Cardiac muscle cell (in vitro differentiated cells and primary cell): ENCODE measurements at regions not wholly inside any gene's neighbourhood (a gene's known extent, or its start where the extent isn't known, plus 50 kb on each side); places are given as distances from the start of the nearest gene placed in this dataset.

Experiments used
- DNase-seq, 2 donors: peaks; one replicate each; pipeline versions ENCODE4 v3.0.0 to v3.0.0-alpha.2; 2010 to 2017; ENCODE audit warnings: low read depth in 1 of 2, low spot score in 1 of 2
- H3K27ac ChIP-seq: fragments of 200-600 bp; sonication (generic); 2 replicates; pipeline ENCODE4 v1.5.1; 2016
- H3K27me3 ChIP-seq: fragments of 200-600 bp; sonication (generic); 2 replicates; pipeline ENCODE4 v1.6.0; 2016; ENCODE audit warnings: control low read depth
- H3K36me3 ChIP-seq: fragments of 200-600 bp; sonication (generic); 2 replicates; pipeline ENCODE4 v1.5.1; 2016; ENCODE audit warnings: control low read depth
- H3K4me1 ChIP-seq: fragments of 200-600 bp; sonication (generic); 2 replicates; pipeline ENCODE4 v1.8.1; 2017; ENCODE audit warnings: low read depth, mild to moderate bottlenecking, mixed run types
- H3K4me3 ChIP-seq: fragments of 200-600 bp; sonication (generic); 2 replicates; pipeline ENCODE4 v1.5.1; 2016; ENCODE audit warnings: mild to moderate bottlenecking
- H3K9me3 ChIP-seq: fragments of 200-600 bp; sonication (generic); 2 replicates; pipeline ENCODE4 v1.5.1; 2017; ENCODE audit warnings: low read depth, mild to moderate bottlenecking, control low read depth
- TF ChIP-seq, protein P1 (sequence below): IDR thresholded peaks from 2 replicates; pipeline ENCODE4 v1.5.1; 2012; ENCODE audit warnings: low read depth, mild to moderate bottlenecking, low read length

GRCh38 chr10:21015851-21016250 lies 118.7 kb upstream of the NEBL start:
- Histone ChIP-seq H3K36me3 (no peaks in the 10 kb centered on the region), H3K4me3 (no peak overlapping the region), H3K27me3 (no peaks in the 10 kb centered on the region), H3K9me3 (no peaks in the 10 kb centered on the region), H3K4me1 (peaks cover 1% of the 10 kb centered on the region), H3K27ac (no peak overlapping the region)
- no peak for DNase-seq
- TF ChIP-seq, protein P1, sequence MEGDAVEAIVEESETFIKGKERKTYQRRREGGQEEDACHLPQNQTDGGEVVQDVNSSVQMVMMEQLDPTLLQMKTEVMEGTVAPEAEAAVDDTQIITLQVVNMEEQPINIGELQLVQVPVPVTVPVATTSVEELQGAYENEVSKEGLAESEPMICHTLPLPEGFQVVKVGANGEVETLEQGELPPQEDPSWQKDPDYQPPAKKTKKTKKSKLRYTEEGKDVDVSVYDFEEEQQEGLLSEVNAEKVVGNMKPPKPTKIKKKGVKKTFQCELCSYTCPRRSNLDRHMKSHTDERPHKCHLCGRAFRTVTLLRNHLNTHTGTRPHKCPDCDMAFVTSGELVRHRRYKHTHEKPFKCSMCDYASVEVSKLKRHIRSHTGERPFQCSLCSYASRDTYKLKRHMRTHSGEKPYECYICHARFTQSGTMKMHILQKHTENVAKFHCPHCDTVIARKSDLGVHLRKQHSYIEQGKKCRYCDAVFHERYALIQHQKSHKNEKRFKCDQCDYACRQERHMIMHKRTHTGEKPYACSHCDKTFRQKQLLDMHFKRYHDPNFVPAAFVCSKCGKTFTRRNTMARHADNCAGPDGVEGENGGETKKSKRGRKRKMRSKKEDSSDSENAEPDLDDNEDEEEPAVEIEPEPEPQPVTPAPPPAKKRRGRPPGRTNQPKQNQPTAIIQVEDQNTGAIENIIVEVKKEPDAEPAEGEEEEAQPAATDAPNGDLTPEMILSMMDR: no peak

GRCh38 chr10:21014141-21014540 lies 117.0 kb upstream of the NEBL start:
- Histone ChIP-seq H3K27ac (no peak overlapping the region), H3K4me1 (peaks cover 7% of the 10 kb centered on the region), H3K36me3 (no peaks in the 10 kb centered on the region), H3K27me3 (no peaks in the 10 kb centered on the region), H3K9me3 (no peaks in the 10 kb centered on the region), H3K4me3 (no peak overlapping the region)
- TF ChIP-seq, protein P1: no peak
- peak in 1 of 2 donors; percentile 57 for DNase-seq

DNA sequence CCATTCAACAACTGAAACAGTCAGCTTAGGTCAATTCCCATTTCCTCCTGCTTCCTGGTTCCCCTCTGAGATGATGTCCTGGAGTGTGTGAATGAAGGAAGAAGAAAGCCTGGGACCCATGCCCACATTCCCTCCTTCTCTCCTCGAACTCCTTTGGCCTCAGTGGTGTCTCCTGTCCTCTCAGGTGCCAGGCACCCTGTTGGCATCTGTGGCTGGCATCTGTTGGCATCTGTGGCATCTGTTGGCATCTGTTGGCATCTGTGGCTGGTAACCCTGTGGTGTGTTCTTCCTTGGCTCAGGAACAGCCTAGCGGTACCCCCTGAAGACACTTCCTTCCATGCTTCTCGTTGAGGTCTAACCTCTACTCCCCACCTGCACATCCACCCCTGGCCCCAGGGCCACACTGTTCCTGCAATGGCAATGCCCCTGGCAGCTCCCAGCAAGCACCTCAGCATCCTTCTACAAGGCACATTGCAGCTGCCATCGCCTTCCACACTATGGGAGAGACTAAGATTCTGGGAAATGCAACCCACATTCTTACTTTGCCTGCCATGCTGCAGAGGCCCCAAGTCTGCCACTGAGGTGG lies 114.4 kb upstream of the NEBL start:
- Histone ChIP-seq H3K4me1 (peaks cover 7% of the 10 kb centered on the region), H3K36me3 (no peaks in the 10 kb centered on the region), H3K27ac (no peak overlapping the region), H3K27me3 (no peaks in the 10 kb centered on the region), H3K9me3 (no peaks in the 10 kb centered on the region), H3K4me3 (no peak overlapping the region)
- TF ChIP-seq, protein P1: no peak
- DNase-seq: no peak

GRCh38 chr10:21010615-21011014 lies 113.5 kb upstream of the NEBL start:
- peaks cover 13% of the 10 kb centered on the region for H3K4me1 ChIP-seq
- no peaks in the 10 kb centered on the region for H3K36me3 ChIP-seq
- no peaks in the 10 kb centered on the region for H3K27me3 ChIP-seq
- no peak for DNase-seq
- no peak overlapping the region for H3K27ac ChIP-seq
- no peak overlapping the region for H3K4me3 ChIP-seq
- TF ChIP-seq, protein P1: no peak
- H3K9me3 ChIP-seq: no peaks in the 10 kb centered on the region

DNA sequence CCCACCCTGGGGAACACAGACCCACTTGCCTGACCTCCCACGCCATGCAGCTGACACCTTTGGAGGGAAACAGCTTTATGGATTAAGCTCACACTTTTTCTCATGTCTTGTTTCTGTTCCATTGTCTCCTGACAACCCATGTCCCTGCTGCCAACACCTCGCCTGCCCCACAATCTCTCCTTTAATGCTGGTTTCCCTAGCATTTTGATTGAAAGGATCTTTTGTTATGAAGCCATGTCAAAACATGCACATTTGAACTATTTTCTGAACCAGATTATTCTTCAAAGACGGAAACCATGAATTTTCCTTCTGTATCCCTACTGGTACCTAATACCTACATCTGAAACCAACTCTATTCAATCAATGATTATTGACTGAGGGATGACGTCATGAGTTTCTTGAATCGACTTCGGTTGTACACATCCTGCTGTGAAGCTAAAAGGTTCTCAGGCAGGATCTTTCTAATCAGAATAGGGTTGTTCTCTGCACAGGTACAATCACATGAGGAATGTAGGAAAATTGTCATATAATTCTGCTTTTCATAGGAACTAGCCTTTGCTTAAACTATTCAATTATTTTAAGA lies 106.2 kb upstream of the NEBL start:
- no peak for DNase-seq
- H3K27me3 ChIP-seq: no peaks in the 10 kb centered on the region
- TF ChIP-seq, protein P1: no peak
- no peaks in the 10 kb centered on the region for H3K9me3 ChIP-seq
- H3K36me3 ChIP-seq: no peaks in the 10 kb centered on the region
- H3K4me3 ChIP-seq: no peak overlapping the region
- no peak overlapping the region for H3K27ac ChIP-seq
- H3K4me1 ChIP-seq: peaks cover 22% of the 10 kb centered on the region
